GM04504 (cell line): ENCODE measurements at regions not wholly inside any gene's neighbourhood (a gene's known extent, or its start where the extent isn't known, plus 50 kb on each side); places are given as distances from the start of the nearest gene placed in this dataset.
A peak's percentile ranks its signal among the peaks of the same experiment; 100 is the strongest.

Source experiments
- DNase-seq: peaks from one replicate; pipeline ENCODE4 v3.0.0-alpha.2; 2012; ENCODE audit warnings: low read depth

GRCh38 chr5:73266176-73266738, 93.3 kb downstream of the TMEM174 start:
- no peak for DNase-seq

- no peak for DNase-seq
Observed at GRCh38 chr5:73265641-73266040, 92.6 kb downstream of the TMEM174 start.

- no peak for DNase-seq
Observed at GRCh38 chr5:73264631-73265030, 91.6 kb downstream of the TMEM174 start.

- no peak for DNase-seq
Observed at GRCh38 chr5:73263001-73263710, 90.2 kb downstream of the TMEM174 start.

GRCh38 chr5:73256862-73257261, 83.9 kb downstream of the TMEM174 start:
- DNase-seq = no peak

- DNase-seq = no peak
Observed at GRCh38 chr5:73256462-73256861, 83.5 kb downstream of the TMEM174 start.

- no peak for DNase-seq
Observed at GRCh38 chr5:73256012-73256411, 83.0 kb downstream of the TMEM174 start.

GRCh38 chr5:73254642-73255041, 81.6 kb downstream of the TMEM174 start:
- no peak for DNase-seq

GRCh38 chr5:73253047-73253660, 80.2 kb downstream of the TMEM174 start:
- DNase-seq = no peak

GRCh38 chr5:73250645-73251044, 77.7 kb downstream of the TMEM174 start:
- DNase-seq = no peak

GRCh38 chr5:73242735-73243134, 69.7 kb downstream of the TMEM174 start:
- DNase-seq = no peak

GRCh38 chr5:73238873-73239272, 65.9 kb downstream of the TMEM174 start:
- DNase-seq = no peak

- no peak for DNase-seq
Observed at GRCh38 chr5:73236541-73237128, 63.6 kb downstream of the TMEM174 start.

- DNase-seq = no peak
Observed at GRCh38 chr5:73234204-73234555, 61.2 kb downstream of the TMEM174 start.

- no peak for DNase-seq
Observed at GRCh38 chr5:73233461-73234203, 60.6 kb downstream of the TMEM174 start.

GRCh38 chr5:73233053-73233460, 60.1 kb downstream of the TMEM174 start:
- no peak for DNase-seq

GRCh38 chr5:73232266-73233041, 59.5 kb downstream of the TMEM174 start:
- DNase-seq = no peak

GRCh38 chr5:73231246-73231778, 58.3 kb downstream of the TMEM174 start:
- no peak for DNase-seq

- no peak for DNase-seq
Observed at GRCh38 chr5:73230264-73231245, 57.6 kb downstream of the TMEM174 start.

- peak; percentile 43 for DNase-seq
Observed at GRCh38 chr5:73229271-73229670, 56.3 kb downstream of the TMEM174 start.
